ENCODE measurements at regions not wholly inside any gene's neighbourhood (a gene's known extent, or its start where the extent isn't known, plus 50 kb on each side); places are given as distances from the start of the nearest gene placed in this dataset.

DNA sequence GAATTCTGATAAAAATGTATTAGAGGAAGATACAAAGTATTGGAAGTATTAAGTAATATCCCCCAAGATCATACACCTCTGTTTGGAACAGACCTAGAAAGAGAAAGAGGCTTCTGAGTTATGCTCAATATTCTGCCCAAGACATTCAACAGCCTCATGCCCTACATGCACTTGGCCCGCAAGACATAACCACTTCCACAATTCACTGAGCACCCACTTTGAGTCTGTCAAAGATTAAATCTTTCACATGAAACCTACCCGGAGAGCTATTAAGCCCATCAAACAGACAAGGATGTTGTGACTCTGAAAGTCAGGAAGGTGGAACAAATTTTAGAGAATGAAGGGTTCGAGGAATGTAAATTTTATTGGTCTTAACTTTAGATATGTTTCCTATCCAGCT, 344.7 kb upstream of the SYT4 start:
- TF ChIP-seq CTCF (IDR thresholded peaks at IDR 0.05) (no peak), POLR2AphosphoS5 (IDR thresholded peaks at IDR 0.05) (no peak), EP300 (IDR thresholded peaks at IDR 0.05) (no peak), POLR2A (IDR thresholded peaks at IDR 0.05) (no peak)

All from suprapubic skin (tissue), 4 donors.